Right lobe of liver (tissue), 6 donors: ENCODE measurements at regions not wholly inside any gene's neighbourhood (a gene's known extent, or its start where the extent isn't known, plus 50 kb on each side); places are given as distances from the start of the nearest gene placed in this dataset.

Source experiments
- ATAC-seq, 4 donors: fragments of 200-7000 bp; cut with Tn5 transposase; one replicate each; pipeline ENCODE4 v1.9.1; 2020; ENCODE audit warnings: mild to moderate bottlenecking in 4 of 4, moderate library complexity in 4 of 4
- DNase-seq, 3 donors: peaks; one replicate each; pipeline ENCODE4 v3.0.0-alpha.2; 2020
- H3K27ac ChIP-seq, 3 donors: fragments of 200-600 bp; one replicate each; pipeline ENCODE4 v1.8.0; 2022
- H3K27me3 ChIP-seq, 2 donors: fragments of 200-600 bp; one replicate each; pipeline ENCODE4 v1.8.0; 2022
- H3K36me3 ChIP-seq, 4 donors: fragments of 200-600 bp; sonication (generic) in 1 of 4; one replicate each; pipeline versions ENCODE4 v1.5.1 to v1.8.0; 2017 to 2022; ENCODE audit warnings: control low read depth in 1 of 4
- H3K4me1 ChIP-seq, 4 donors: fragments of 200-600 bp; sonication (generic) in 1 of 4; one replicate each; pipeline versions ENCODE4 v1.5.1 to v1.8.0; 2017 to 2022; ENCODE audit warnings: control low read depth in 1 of 4
- H3K4me3 ChIP-seq, 3 donors: fragments of 200-600 bp; one replicate each; pipeline ENCODE4 v1.8.0; 2022
- H3K9me3 ChIP-seq, 4 donors: fragments of 200-600 bp; sonication (generic) in 1 of 4; one replicate each; pipeline versions ENCODE4 v1.5.1 to v1.8.0; 2017 to 2022; ENCODE audit warnings: control low read depth in 1 of 4
- POLR2A ChIP-seq: fragments of 450-650 bp; IDR thresholded peaks from one replicate; pipeline ENCODE4 v1.6.1; 2017; ENCODE audit warnings: antibody characterized with exemption, mild to moderate bottlenecking
- WGBS: methylation state at CpG from one replicate; pipeline ENCODE4 v1.1.6; 2018; ENCODE audit warnings: low coverage, low lambda C conversion rate; ENCODE audit not compliant: insufficient coverage; ENCODE audit errors: missing lambda C conversion rate; 5-methylcytosine and 5-hydroxymethylcytosine counted together
- intact Hi-C, 2 donors: fragments of 100-400 bp; cut with DNase I; formaldehyde crosslinking; loops; one replicate each; pipeline versions ENCODE4 v1.11.2 to v1.14.1; 2022
- TF ChIP-seq, protein P1 (sequence below), 4 donors: fragments of 200-600 bp in 3 of 4; fragments of 450-650 bp in 1 of 4; IDR thresholded peaks; one replicate each; pipeline versions ENCODE4 v1.5.1 to v1.8.0; 2016 to 2022; ENCODE audit warnings: antibody characterized with exemption in 4 of 4, mild to moderate bottlenecking in 2 of 4
- donor health status: DM: no; HTN: yes; CAD: no.
- donor health status: DM: no; HTN: no; CAD: no.
- donor health status: DM: no; HTN: no; CAD: no.
- donor health status: DM: no; HTN: yes; CAD: no.
- donor health status: DM: no; HTN: yes; CAD: no.

GRCh38 chr22:47299863-47300697, 537.6 kb downstream of the TBC1D22A start:
- Histone ChIP-seq H3K4me3 (no peak overlapping the region), H3K27me3 (no peaks in the 10 kb centered on the region), H3K9me3 (no peaks in the 10 kb centered on the region), H3K4me1 (no peaks in the 10 kb centered on the region), H3K36me3 (no peaks in the 10 kb centered on the region), H3K27ac (no peak overlapping the region)
- no peak for ATAC-seq
- 67% methylated on average over 10 of the region's 21 CpGs for WGBS
- TF ChIP-seq, protein P1, sequence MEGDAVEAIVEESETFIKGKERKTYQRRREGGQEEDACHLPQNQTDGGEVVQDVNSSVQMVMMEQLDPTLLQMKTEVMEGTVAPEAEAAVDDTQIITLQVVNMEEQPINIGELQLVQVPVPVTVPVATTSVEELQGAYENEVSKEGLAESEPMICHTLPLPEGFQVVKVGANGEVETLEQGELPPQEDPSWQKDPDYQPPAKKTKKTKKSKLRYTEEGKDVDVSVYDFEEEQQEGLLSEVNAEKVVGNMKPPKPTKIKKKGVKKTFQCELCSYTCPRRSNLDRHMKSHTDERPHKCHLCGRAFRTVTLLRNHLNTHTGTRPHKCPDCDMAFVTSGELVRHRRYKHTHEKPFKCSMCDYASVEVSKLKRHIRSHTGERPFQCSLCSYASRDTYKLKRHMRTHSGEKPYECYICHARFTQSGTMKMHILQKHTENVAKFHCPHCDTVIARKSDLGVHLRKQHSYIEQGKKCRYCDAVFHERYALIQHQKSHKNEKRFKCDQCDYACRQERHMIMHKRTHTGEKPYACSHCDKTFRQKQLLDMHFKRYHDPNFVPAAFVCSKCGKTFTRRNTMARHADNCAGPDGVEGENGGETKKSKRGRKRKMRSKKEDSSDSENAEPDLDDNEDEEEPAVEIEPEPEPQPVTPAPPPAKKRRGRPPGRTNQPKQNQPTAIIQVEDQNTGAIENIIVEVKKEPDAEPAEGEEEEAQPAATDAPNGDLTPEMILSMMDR (IDR thresholded peaks at IDR 0.05): no peak
- no peak for TF ChIP-seq POLR2A
- no peak for DNase-seq
- intact Hi-C loops: no loop called here

GRCh38 chr22:47299211-47299862, 536.9 kb downstream of the TBC1D22A start:
- H3K4me1 ChIP-seq: no peaks in the 10 kb centered on the region
- H3K4me3 ChIP-seq: no peak overlapping the region
- no peak overlapping the region for H3K27ac ChIP-seq
- no peak for ATAC-seq
- DNase-seq: no peak
- WGBS: 81% methylated on average over 6 of the region's 18 CpGs
- H3K9me3 ChIP-seq: no peaks in the 10 kb centered on the region
- intact Hi-C loops: no loop called here
- TF ChIP-seq, protein P1 (IDR thresholded peaks at IDR 0.05): no peak
- TF ChIP-seq POLR2A: no peak
- H3K36me3 ChIP-seq: no peaks in the 10 kb centered on the region
- no peaks in the 10 kb centered on the region for H3K27me3 ChIP-seq

GRCh38 chr22:47298017-47298785, 535.8 kb downstream of the TBC1D22A start:
- Histone ChIP-seq H3K4me1 (no peaks in the 10 kb centered on the region), H3K4me3 (no peak overlapping the region), H3K27ac (no peak overlapping the region), H3K9me3 (no peaks in the 10 kb centered on the region), H3K36me3 (no peaks in the 10 kb centered on the region), H3K27me3 (no peaks in the 10 kb centered on the region)
- TF ChIP-seq POLR2A: no peak
- TF ChIP-seq, protein P1 (IDR thresholded peaks at IDR 0.05): no peak
- DNase-seq (no peak), ATAC-seq (no peak)
- 65% methylated on average over 8 of the region's 10 CpGs for WGBS
- intact Hi-C loops: no loop called here

GRCh38 chr22:47297261-47298016, 535.0 kb downstream of the TBC1D22A start:
- peaks cover 0 to 2% (median 0%) of the 10 kb centered on the region in 4 donors for H3K4me1 ChIP-seq
- TF ChIP-seq POLR2A: no peak
- TF ChIP-seq, protein P1 (IDR thresholded peaks at IDR 0.05): no peak
- no peaks in the 10 kb centered on the region for H3K9me3 ChIP-seq
- H3K27ac ChIP-seq: no peak overlapping the region
- DNase-seq (no peak), ATAC-seq (no peak)
- whole genome bisulfite sequencing: 62% methylated on average over 12 of the region's 20 CpGs
- intact Hi-C loops: no loop called here
- H3K27me3 ChIP-seq: no peaks in the 10 kb centered on the region
- no peaks in the 10 kb centered on the region for H3K36me3 ChIP-seq
- no peak overlapping the region for H3K4me3 ChIP-seq
